Keratinocyte (primary cell): ENCODE measurements at regions not wholly inside any gene's neighbourhood (a gene's known extent, or its start where the extent isn't known, plus 50 kb on each side); places are given as distances from the start of the nearest gene placed in this dataset.

Source experiments
- DNase-seq: peaks from one replicate; pipeline ENCODE4 v3.0.0-alpha.2; 2011; ENCODE audit warnings: low read depth, missing footprints, low spot score
- FAIRE-seq: peaks from 2 replicates; lab custom pipeline; 2011; peaks lifted over from hg19 to GRCh38; lab: Jason Lieb, UNC
- H2AFZ ChIP-seq: 2 replicates; pipeline ENCODE4 v1.6.0; 2012; ENCODE audit warnings: low read length, control low read depth, inconsistent platforms; ENCODE audit not compliant: control insufficient read depth
- H3K27ac ChIP-seq: 2 replicates; pipeline ENCODE4 v1.5.1; 2011; ENCODE audit warnings: low read length; ENCODE audit not compliant: control insufficient read depth, insufficient read depth
- H3K27me3 ChIP-seq: 3 replicates; pipeline ENCODE4 v1.6.0; 2011; ENCODE audit warnings: low read length; ENCODE audit not compliant: control insufficient read depth, insufficient read depth; ENCODE audit errors: extremely low read depth
- H3K36me3 ChIP-seq, 2 experiments: 2 replicates in 1 of 2; 3 replicates in 1 of 2; pipeline ENCODE4 v1.5.1; 2011; ENCODE audit warnings: low read length in 2 of 2, mild to moderate bottlenecking in 1 of 2; ENCODE audit not compliant: control insufficient read depth in 2 of 2, insufficient read depth in 2 of 2; ENCODE audit errors: extremely low read depth in 1 of 2
- H3K4me1 ChIP-seq: 3 replicates; pipeline ENCODE4 v1.5.1; 2011; ENCODE audit warnings: low read length; ENCODE audit not compliant: control insufficient read depth, insufficient read depth; ENCODE audit errors: extremely low read depth
- H3K4me2 ChIP-seq: 3 replicates; pipeline ENCODE4 v1.6.0; 2011; ENCODE audit warnings: low read depth, low read length; ENCODE audit not compliant: control insufficient read depth, insufficient read depth; ENCODE audit errors: extremely low read depth
- H3K4me3 ChIP-seq, 3 experiments: fragments of 200-600 bp in 1 of 3; sonication (generic) in 1 of 3; 2 replicates in 2 of 3; 3 replicates in 1 of 3; pipeline ENCODE4 v1.5.1; 2011 to 2016; ENCODE audit warnings: low read length in 3 of 3, mild to moderate bottlenecking in 3 of 3, control low read depth in 2 of 3, inconsistent platforms in 1 of 3, low read depth in 1 of 3, mixed read lengths in 1 of 3, mixed run types in 1 of 3, moderate library complexity in 1 of 3; ENCODE audit not compliant: control insufficient read depth in 2 of 3, insufficient read depth in 2 of 3; ENCODE audit errors: extremely low read depth in 1 of 3
- H3K79me2 ChIP-seq: 2 replicates; pipeline ENCODE4 v1.6.0; 2012; ENCODE audit warnings: low read length; ENCODE audit not compliant: control insufficient read depth, insufficient read depth
- H3K9ac ChIP-seq: 3 replicates; pipeline ENCODE4 v1.6.0; 2011; ENCODE audit warnings: low read length; ENCODE audit not compliant: control insufficient read depth, insufficient read depth; ENCODE audit errors: extremely low read depth
- H3K9me1 ChIP-seq: 3 replicates; pipeline ENCODE4 v1.6.0; 2011; ENCODE audit warnings: low read length; ENCODE audit not compliant: control insufficient read depth, insufficient read depth; ENCODE audit errors: extremely low read depth
- H3K9me3 ChIP-seq: 2 replicates; pipeline ENCODE4 v1.5.1; 2012; ENCODE audit warnings: low read depth, low read length; ENCODE audit not compliant: control insufficient read depth
- H4K20me1 ChIP-seq: 3 replicates; pipeline ENCODE4 v1.6.0; 2011; ENCODE audit warnings: low read length; ENCODE audit not compliant: control insufficient read depth, insufficient read depth; ENCODE audit errors: extremely low read depth
- EZH2 ChIP-seq: IDR thresholded peaks from one replicate; pipeline ENCODE4 v1.6.1; 2012; ENCODE audit warnings: inconsistent platforms, mild to moderate bottlenecking, low read length, moderate library complexity
- dilution Hi-C: fragments of 300-500 bp; cut with MboI; formaldehyde crosslinking; loops from one replicate; pipeline ENCODE4 v1.7.0; 2020; ENCODE audit warnings: low sequenced_read_pairs; ENCODE audit not compliant: extremely low pct_ligation_motif_present
- TF ChIP-seq, protein P1 (sequence below), 3 experiments: IDR thresholded peaks in 1 of 3; conservative IDR thresholded peaks in 1 of 3; optimal IDR thresholded peaks in 1 of 3; 2 replicates in 2 of 3; 3 replicates in 1 of 3; pipeline versions ENCODE3 to v1.5.1; 2011; ENCODE audit warnings: low read length in 3 of 3, mild to moderate bottlenecking in 3 of 3, moderate library complexity in 2 of 3, control low read depth in 1 of 3, inconsistent platforms in 1 of 3; ENCODE audit not compliant: insufficient read depth in 2 of 3; ENCODE audit errors: extremely low read depth in 1 of 3

DNA sequence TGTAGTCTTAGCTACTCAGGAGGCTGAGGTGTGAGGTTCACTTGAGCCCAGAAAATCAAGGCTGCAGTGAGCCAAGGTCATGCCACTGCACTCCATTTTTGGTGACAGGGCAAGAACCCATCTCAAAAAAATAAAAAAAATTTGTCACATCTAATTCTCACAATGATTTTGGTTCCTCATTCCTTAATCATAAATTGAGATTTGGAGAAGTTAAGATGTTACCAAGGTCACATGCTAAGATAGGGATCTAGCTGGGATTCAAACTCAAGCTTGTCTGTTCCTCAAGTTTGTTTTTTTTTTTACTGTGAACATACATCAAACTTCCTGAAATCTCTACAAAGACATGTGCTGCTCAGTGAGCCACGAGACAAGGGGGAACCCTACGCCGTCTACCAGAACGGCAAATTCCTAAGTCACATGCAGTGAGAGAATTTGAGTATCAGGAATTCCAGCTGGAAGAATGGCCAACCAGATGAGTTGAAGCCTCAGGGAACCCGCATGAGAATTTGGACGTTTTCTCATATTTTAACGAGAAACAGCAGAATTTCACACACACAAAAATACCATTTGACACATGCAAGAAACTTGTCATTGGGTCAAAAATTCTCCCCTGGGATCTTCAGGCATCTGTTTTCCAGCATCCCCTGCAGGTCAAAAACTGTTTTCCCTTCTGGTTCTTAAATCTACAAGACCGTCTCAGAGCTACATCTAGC, 414.1 kb upstream of the GOT2 start:
- H3K27ac ChIP-seq, result no peak overlapping the region
- dilution Hi-C loops, result no loop called here
- FAIRE-seq (no peak), DNase-seq (no peak)
- no peaks in the 10 kb centered on the region for H3K27me3 ChIP-seq
- no peak overlapping the region for H2AFZ ChIP-seq
- no peaks in the 10 kb centered on the region for H4K20me1 ChIP-seq
- TF ChIP-seq, protein P1, sequence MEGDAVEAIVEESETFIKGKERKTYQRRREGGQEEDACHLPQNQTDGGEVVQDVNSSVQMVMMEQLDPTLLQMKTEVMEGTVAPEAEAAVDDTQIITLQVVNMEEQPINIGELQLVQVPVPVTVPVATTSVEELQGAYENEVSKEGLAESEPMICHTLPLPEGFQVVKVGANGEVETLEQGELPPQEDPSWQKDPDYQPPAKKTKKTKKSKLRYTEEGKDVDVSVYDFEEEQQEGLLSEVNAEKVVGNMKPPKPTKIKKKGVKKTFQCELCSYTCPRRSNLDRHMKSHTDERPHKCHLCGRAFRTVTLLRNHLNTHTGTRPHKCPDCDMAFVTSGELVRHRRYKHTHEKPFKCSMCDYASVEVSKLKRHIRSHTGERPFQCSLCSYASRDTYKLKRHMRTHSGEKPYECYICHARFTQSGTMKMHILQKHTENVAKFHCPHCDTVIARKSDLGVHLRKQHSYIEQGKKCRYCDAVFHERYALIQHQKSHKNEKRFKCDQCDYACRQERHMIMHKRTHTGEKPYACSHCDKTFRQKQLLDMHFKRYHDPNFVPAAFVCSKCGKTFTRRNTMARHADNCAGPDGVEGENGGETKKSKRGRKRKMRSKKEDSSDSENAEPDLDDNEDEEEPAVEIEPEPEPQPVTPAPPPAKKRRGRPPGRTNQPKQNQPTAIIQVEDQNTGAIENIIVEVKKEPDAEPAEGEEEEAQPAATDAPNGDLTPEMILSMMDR (optimal IDR thresholded peaks at IDR 0.05 in 1 of 3, IDR thresholded peaks at IDR 0.05 in 1 of 3, conservative IDR thresholded peaks at IDR 0.05 in 1 of 3; ENCODE audit: extremely low read depth in 1 of 3, insufficient read depth in 2 of 3, low read length in 3 of 3), result no peak
- no peak for TF ChIP-seq EZH2
- H3K4me3 ChIP-seq, result no peak overlapping the region
- H3K79me2 ChIP-seq, result no peaks in the 10 kb centered on the region
- no peaks in the 10 kb centered on the region for H3K36me3 ChIP-seq
- no peaks in the 10 kb centered on the region for H3K9me1 ChIP-seq
- no peak overlapping the region for H3K4me2 ChIP-seq
- H3K4me1 ChIP-seq, result no peaks in the 10 kb centered on the region
- no peak overlapping the region for H3K9ac ChIP-seq
- H3K9me3 ChIP-seq, result no peaks in the 10 kb centered on the region

DNA sequence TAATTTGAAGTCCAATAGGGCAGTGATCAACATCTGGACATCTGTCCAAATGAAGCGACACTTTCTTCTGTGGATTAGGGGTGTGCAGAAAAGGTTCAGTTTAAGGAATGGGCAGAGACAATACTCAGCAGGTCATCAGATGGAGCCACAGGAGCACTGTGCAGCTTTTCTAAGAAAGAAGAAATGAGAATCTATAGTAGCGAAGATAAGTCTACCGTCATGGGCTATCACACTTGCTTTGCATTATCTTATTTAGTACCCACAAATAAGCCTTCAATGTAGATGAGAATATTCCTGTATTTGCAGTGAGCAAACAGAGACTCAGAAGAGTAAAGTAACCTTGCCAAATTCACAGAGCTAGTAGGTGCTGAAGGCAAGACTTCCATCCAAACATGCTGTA, 412.0 kb upstream of the GOT2 start:
- Histone ChIP-seq H3K4me1 (no peaks in the 10 kb centered on the region), H3K36me3 (no peaks in the 10 kb centered on the region), H3K4me3 (no peak overlapping the region), H3K9ac (no peak overlapping the region), H3K9me1 (no peaks in the 10 kb centered on the region), H3K79me2 (no peaks in the 10 kb centered on the region), H4K20me1 (no peaks in the 10 kb centered on the region), H2AFZ (no peak overlapping the region), H3K9me3 (no peaks in the 10 kb centered on the region), H3K27ac (no peak overlapping the region), H3K27me3 (no peaks in the 10 kb centered on the region), H3K4me2 (no peak overlapping the region)
- FAIRE-seq (no peak), DNase-seq (no peak)
- TF ChIP-seq, protein P1 (optimal IDR thresholded peaks at IDR 0.05 in 1 of 3, IDR thresholded peaks at IDR 0.05 in 1 of 3, conservative IDR thresholded peaks at IDR 0.05 in 1 of 3; ENCODE audit: extremely low read depth in 1 of 3, insufficient read depth in 2 of 3, low read length in 3 of 3), result no peak
- TF ChIP-seq EZH2, result no peak
- dilution Hi-C loops, result no loop called here
